Neutrophil (primary cell): ENCODE measurements at regions not wholly inside any gene's neighbourhood (a gene's known extent, or its start where the extent isn't known, plus 50 kb on each side); places are given as distances from the start of the nearest gene placed in this dataset.

Experiments used
- H3K27ac ChIP-seq: fragments of 200-600 bp; sonication (generic); 2 replicates; pipeline ENCODE4 v1.5.1; 2016; ENCODE audit warnings: mild to moderate bottlenecking, moderate library complexity
- H3K27me3 ChIP-seq: fragments of 200-600 bp; sonication (generic); 2 replicates; pipeline ENCODE4 v1.6.0; 2016; ENCODE audit warnings: mild to moderate bottlenecking
- H3K36me3 ChIP-seq: fragments of 200-600 bp; sonication (generic); 2 replicates; pipeline ENCODE4 v1.5.1; 2017
- H3K4me1 ChIP-seq, 2 experiments: fragments of 200-600 bp in 1 of 2; sonication (generic) in 1 of 2; 1 replicate in 1 of 2; 2 replicates in 1 of 2; pipeline versions ENCODE4 v1.5.1 to v1.6.1; 2013 to 2016; ENCODE audit warnings: low read depth in 1 of 2, low read length in 1 of 2, mild to moderate bottlenecking in 1 of 2, moderate library complexity in 1 of 2; ENCODE audit not compliant: control insufficient read depth in 1 of 2, insufficient read depth in 1 of 2
- H3K4me3 ChIP-seq, 2 experiments: fragments of 200-600 bp in 1 of 2; sonication (generic) in 1 of 2; 1 replicate in 1 of 2; 2 replicates in 1 of 2; pipeline ENCODE4 v1.5.1; 2013 to 2016; ENCODE audit warnings: low read depth in 1 of 2, low read length in 1 of 2, mild to moderate bottlenecking in 1 of 2, moderate library complexity in 1 of 2
- H3K9me3 ChIP-seq: fragments of 200-600 bp; sonication (generic); 2 replicates; pipeline ENCODE4 v1.5.1; 2016
- CTCF ChIP-seq: fragments of 200-600 bp; sonication (generic); IDR thresholded peaks from 2 replicates; pipeline ENCODE4 v1.5.1; 2016; ENCODE audit warnings: antibody characterized with exemption

GRCh38 chrX:39011454-39012221 lies 210.4 kb downstream of the MID1IP1 start:
- no peak overlapping the region for H3K27ac ChIP-seq
- H3K36me3 ChIP-seq, result no peaks in the 10 kb centered on the region
- H3K9me3 ChIP-seq, result no peaks in the 10 kb centered on the region
- TF ChIP-seq CTCF, result no peak
- H3K4me1 ChIP-seq, result peaks cover 12 to 14% of the 10 kb centered on the region in 2 experiments
- no peak overlapping the region for H3K4me3 ChIP-seq
- no peaks in the 10 kb centered on the region for H3K27me3 ChIP-seq

- TF ChIP-seq CTCF, result no peak
- no peaks in the 10 kb centered on the region for H3K27me3 ChIP-seq
- peaks cover 12 to 14% of the 10 kb centered on the region in 2 experiments for H3K4me1 ChIP-seq
- no peaks in the 10 kb centered on the region for H3K9me3 ChIP-seq
- H3K27ac ChIP-seq, result no peak overlapping the region
- H3K36me3 ChIP-seq, result no peaks in the 10 kb centered on the region
- H3K4me3 ChIP-seq, result no peak overlapping the region
Measured at GRCh38 chrX:39012621-39013111, 211.4 kb downstream of the MID1IP1 start.

GRCh38 chrX:39016556-39016955 lies 215.3 kb downstream of the MID1IP1 start:
- H3K9me3 ChIP-seq, result no peaks in the 10 kb centered on the region
- no peaks in the 10 kb centered on the region for H3K36me3 ChIP-seq
- no peaks in the 10 kb centered on the region for H3K27me3 ChIP-seq
- H3K4me3 ChIP-seq, result no peak overlapping the region
- peaks cover 10 to 14% of the 10 kb centered on the region in 2 experiments for H3K4me1 ChIP-seq
- no peak overlapping the region for H3K27ac ChIP-seq
- no peak for TF ChIP-seq CTCF

- H3K27ac ChIP-seq, result no peak overlapping the region
- no peak for TF ChIP-seq CTCF
- peaks cover 10 to 14% of the 10 kb centered on the region in 2 experiments for H3K4me1 ChIP-seq
- no peak overlapping the region for H3K4me3 ChIP-seq
- H3K36me3 ChIP-seq, result no peaks in the 10 kb centered on the region
- no peaks in the 10 kb centered on the region for H3K9me3 ChIP-seq
- H3K27me3 ChIP-seq, result no peaks in the 10 kb centered on the region
Measured at GRCh38 chrX:39017077-39017476, 215.8 kb downstream of the MID1IP1 start.

- no peaks in the 10 kb centered on the region for H3K9me3 ChIP-seq
- TF ChIP-seq CTCF, result no peak
- H3K27me3 ChIP-seq, result no peaks in the 10 kb centered on the region
- no peak overlapping the region for H3K4me3 ChIP-seq
- no peak overlapping the region for H3K27ac ChIP-seq
- peaks cover 10 to 14% of the 10 kb centered on the region in 2 experiments for H3K4me1 ChIP-seq
- no peaks in the 10 kb centered on the region for H3K36me3 ChIP-seq
Measured at GRCh38 chrX:39017716-39018115, 216.5 kb downstream of the MID1IP1 start.
